Peyer's patch (tissue), 4 donors: ENCODE measurements at regions not wholly inside any gene's neighbourhood (a gene's known extent, or its start where the extent isn't known, plus 50 kb on each side); places are given as distances from the start of the nearest gene placed in this dataset.

Experiments
- DNase-seq, 3 donors: peaks; one replicate each; pipeline ENCODE4 v3.0.0-alpha.2; 2017 to 2019
- H3K27ac ChIP-seq, 4 donors: fragments of 200-600 bp; sonication (generic); one replicate each; pipeline ENCODE4 v1.5.1; 2016 to 2019
- H3K27me3 ChIP-seq, 2 donors: fragments of 200-600 bp; sonication (generic); one replicate each; pipeline ENCODE4 v1.5.1; 2019
- H3K36me3 ChIP-seq, 3 donors: fragments of 200-600 bp; sonication (generic); one replicate each; pipeline ENCODE4 v1.5.1; 2016 to 2019
- H3K4me1 ChIP-seq, 4 donors: fragments of 200-600 bp; sonication (generic); one replicate each; pipeline ENCODE4 v1.5.1; 2016 to 2019
- H3K4me3 ChIP-seq, 4 donors: fragments of 200-600 bp; sonication (generic); 1 replicate in 3 of 4; 2 replicates in 1 of 4; pipeline ENCODE4 v1.5.1; 2016 to 2019; ENCODE audit warnings: mild to moderate bottlenecking in 1 of 4
- H3K9me3 ChIP-seq, 4 donors: fragments of 200-600 bp; sonication (generic); one replicate each; pipeline ENCODE4 v1.5.1; 2016 to 2019; ENCODE audit warnings: mild to moderate bottlenecking in 1 of 4
- POLR2A ChIP-seq, 2 donors: fragments of 450-650 bp; IDR thresholded peaks; one replicate each; pipeline ENCODE4 v1.5.1; 2017; ENCODE audit warnings: antibody characterized with exemption in 2 of 2, mild to moderate bottlenecking in 2 of 2, moderate library complexity in 2 of 2
- small RNA-seq, 2 donors: library from RNA; depleted of rRNA; stranded (forward); fragments of <200 nt; gene quantifications; one replicate each; pipeline ENCODE3, GENCODE V24; 2016
- TF ChIP-seq, protein P1 (sequence below), 6 experiments: fragments of 450-650 bp in 4 of 6; fragments of 200-600 bp in 2 of 6; sonication (generic) in 1 of 6; IDR thresholded peaks; one replicate each; pipeline ENCODE4 v1.5.1; 2017 to 2019; ENCODE audit warnings: antibody characterized with exemption in 6 of 6, mild to moderate bottlenecking in 3 of 6, moderate library complexity in 1 of 6

DNA sequence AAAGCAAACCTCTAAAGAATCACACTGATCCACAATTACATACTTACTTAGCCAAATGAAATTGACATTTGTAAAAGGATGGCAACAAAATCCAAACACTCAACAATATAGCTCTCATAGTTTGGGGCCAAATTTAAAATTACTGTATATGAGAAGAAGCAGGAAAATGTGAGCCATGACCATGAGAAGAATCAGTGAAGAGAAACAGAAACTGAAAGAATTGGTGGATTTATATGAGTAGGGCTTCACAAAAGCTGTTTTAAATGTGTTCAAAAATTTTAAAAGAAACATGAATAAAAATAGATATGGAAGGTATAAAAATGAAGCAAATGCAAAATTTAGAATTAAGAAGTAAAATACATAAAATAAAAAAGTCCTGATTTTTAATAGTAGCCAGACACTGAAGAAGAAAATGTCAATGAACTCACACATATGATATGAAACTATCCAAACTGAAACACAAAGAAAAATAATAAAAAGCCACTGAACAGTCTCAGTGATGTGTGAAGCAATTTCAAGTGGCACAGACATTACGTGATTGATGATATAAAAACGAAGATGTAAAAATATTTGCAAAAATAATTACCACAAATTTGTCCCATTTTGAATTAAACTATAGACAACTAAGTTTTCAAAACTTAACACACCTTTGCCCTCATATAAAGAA is 87.9 kb upstream of the MDGA2 start:
- Histone ChIP-seq H3K4me3 (no peak overlapping the region), H3K27ac (no peak overlapping the region), H3K36me3 (no peaks in the 10 kb centered on the region), H3K9me3 (no peaks in the 10 kb centered on the region), H3K4me1 (no peaks in the 10 kb centered on the region), H3K27me3 (no peaks in the 10 kb centered on the region)
- TF ChIP-seq, protein P1, sequence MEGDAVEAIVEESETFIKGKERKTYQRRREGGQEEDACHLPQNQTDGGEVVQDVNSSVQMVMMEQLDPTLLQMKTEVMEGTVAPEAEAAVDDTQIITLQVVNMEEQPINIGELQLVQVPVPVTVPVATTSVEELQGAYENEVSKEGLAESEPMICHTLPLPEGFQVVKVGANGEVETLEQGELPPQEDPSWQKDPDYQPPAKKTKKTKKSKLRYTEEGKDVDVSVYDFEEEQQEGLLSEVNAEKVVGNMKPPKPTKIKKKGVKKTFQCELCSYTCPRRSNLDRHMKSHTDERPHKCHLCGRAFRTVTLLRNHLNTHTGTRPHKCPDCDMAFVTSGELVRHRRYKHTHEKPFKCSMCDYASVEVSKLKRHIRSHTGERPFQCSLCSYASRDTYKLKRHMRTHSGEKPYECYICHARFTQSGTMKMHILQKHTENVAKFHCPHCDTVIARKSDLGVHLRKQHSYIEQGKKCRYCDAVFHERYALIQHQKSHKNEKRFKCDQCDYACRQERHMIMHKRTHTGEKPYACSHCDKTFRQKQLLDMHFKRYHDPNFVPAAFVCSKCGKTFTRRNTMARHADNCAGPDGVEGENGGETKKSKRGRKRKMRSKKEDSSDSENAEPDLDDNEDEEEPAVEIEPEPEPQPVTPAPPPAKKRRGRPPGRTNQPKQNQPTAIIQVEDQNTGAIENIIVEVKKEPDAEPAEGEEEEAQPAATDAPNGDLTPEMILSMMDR (IDR thresholded peaks at IDR 0.05), result no peak
- no peak for TF ChIP-seq POLR2A (IDR thresholded peaks at IDR 0.05)
- DNase-seq, result no peak

DNA sequence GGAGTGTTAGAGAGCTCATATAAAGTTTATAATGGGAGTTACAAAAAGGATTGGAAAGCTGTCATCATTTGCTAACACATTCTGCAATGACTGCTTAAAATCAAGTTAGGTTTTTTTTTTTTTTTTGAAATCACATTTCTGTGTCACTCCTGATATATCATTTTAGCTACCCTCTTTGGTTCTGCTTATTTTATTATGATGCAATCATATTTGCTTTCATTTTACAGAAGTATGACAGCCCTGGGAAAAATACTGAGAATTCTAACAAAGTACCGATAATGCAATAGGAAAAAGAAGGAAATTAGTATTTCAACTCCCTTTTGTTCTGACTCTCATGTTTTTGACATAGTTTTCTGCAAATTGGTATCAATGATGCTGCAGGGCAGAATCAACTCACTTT is 71.6 kb upstream of the MDGA2 start:
- H3K4me3 ChIP-seq, result no peak overlapping the region
- TF ChIP-seq, protein P1 (IDR thresholded peaks at IDR 0.05), result no peak
- TF ChIP-seq POLR2A (IDR thresholded peaks at IDR 0.05), result no peak
- H3K27me3 ChIP-seq, result no peaks in the 10 kb centered on the region
- H3K9me3 ChIP-seq, result no peaks in the 10 kb centered on the region
- H3K36me3 ChIP-seq, result no peaks in the 10 kb centered on the region
- DNase-seq, result no peak
- H3K4me1 ChIP-seq, result no peaks in the 10 kb centered on the region
- no peak overlapping the region for H3K27ac ChIP-seq

DNA sequence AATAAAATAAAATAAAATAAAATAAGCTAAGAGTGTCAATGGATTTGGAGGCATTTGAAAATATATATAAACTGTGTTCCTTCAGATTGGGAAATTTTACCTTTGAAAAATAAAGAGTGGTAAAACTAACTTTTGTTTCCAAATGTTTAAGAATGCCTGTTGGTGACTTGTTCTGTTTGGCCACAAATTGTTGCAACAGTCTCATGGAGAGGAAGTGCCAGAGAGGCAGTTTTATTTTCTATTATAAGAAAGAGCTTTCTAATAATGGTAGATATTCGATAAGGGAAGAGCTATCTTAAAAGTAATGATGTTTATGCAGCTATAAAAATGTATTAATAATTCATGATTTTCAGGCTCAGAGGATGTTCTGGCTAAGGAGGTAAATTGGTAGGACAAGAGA is 68.8 kb upstream of the MDGA2 start:
- DNase-seq, result no peak
- H3K27me3 ChIP-seq, result no peaks in the 10 kb centered on the region
- no peaks in the 10 kb centered on the region for H3K36me3 ChIP-seq
- TF ChIP-seq, protein P1 (IDR thresholded peaks at IDR 0.05), result no peak
- no peak for TF ChIP-seq POLR2A (IDR thresholded peaks at IDR 0.05)
- no peaks in the 10 kb centered on the region for H3K4me1 ChIP-seq
- H3K9me3 ChIP-seq, result no peaks in the 10 kb centered on the region
- no peak overlapping the region for H3K4me3 ChIP-seq
- H3K27ac ChIP-seq, result no peak overlapping the region

DNA sequence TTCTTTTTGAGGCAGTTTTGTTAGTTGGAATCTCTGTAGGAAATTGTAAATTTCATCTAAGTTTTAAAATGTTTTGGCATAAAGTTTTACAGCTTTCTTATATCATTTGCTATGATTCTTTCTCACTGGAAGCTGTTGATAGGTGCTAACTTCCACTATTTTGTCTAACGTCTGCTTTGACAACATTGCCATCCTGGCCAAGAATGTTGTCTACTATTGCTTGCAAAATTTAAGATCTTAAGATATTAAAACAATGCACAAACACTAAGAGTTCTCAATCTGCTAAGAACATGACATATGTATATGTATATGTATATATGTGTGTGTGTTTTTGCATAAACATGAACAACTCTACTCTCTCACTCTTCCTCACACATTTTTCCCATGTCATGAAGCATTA is 64.1 kb upstream of the MDGA2 start:
- no peaks in the 10 kb centered on the region for H3K36me3 ChIP-seq
- no peaks in the 10 kb centered on the region for H3K27me3 ChIP-seq
- no peak overlapping the region for H3K4me3 ChIP-seq
- H3K27ac ChIP-seq, result no peak overlapping the region
- no peak for DNase-seq
- no peaks in the 10 kb centered on the region for H3K9me3 ChIP-seq
- TF ChIP-seq, protein P1 (IDR thresholded peaks at IDR 0.05), result no peak
- no peak for TF ChIP-seq POLR2A (IDR thresholded peaks at IDR 0.05)
- no peaks in the 10 kb centered on the region for H3K4me1 ChIP-seq

DNA sequence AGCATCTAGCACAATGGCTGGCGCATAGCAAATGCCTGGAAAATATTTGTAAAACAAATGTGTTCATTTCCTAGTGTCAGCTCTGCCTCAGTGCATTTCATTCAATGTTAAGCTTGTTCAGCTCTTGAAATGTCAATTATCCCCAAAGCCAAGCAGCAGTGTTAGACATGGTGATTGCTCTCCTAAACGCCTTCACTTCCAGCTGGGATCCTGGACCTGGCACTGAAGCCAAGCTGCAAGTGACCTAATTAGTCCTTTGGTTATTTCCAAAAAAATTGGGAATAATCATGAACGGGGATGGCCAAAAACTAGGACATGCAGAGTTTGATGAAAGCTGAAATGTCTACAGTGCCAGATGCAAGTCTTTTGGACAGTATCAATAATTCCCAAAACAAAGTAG is 54.9 kb upstream of the MDGA2 start:
- Histone ChIP-seq H3K9me3 (no peaks in the 10 kb centered on the region), H3K27me3 (no peaks in the 10 kb centered on the region), H3K36me3 (no peaks in the 10 kb centered on the region), H3K27ac (no peak overlapping the region), H3K4me1 (no peaks in the 10 kb centered on the region), H3K4me3 (no peak overlapping the region)
- TF ChIP-seq, protein P1 (IDR thresholded peaks at IDR 0.05), result no peak
- TF ChIP-seq POLR2A (IDR thresholded peaks at IDR 0.05), result no peak
- DNase-seq, result no peak

Small RNAs in the stretch of these regions (small RNA-seq; reads per million reads assigned to genes)
- gene AL121576.1, result 0 reads per million in 2 donors
- gene AL512360.1, result 0 reads per million in 2 donors
- gene MIR548Y, result 0 reads per million in 2 donors
- 0 reads per million in 2 donors for gene RNU6-297P
